A549 (cell line): ENCODE measurements at regions not wholly inside any gene's neighbourhood (a gene's known extent, or its start where the extent isn't known, plus 50 kb on each side); places are given as distances from the start of the nearest gene placed in this dataset.

ENCODE experiments used
- CTCF ChIP-seq: fragments of >200 bp; sonication (Bioruptor Twin); formaldehyde crosslinking; IDR thresholded peaks from 3 replicates; pipeline ENCODE4 v1.5.1; 2016
- HDAC2 ChIP-seq: fragments of 200-600 bp; sonication (generic); IDR thresholded peaks from 2 replicates; pipeline ENCODE4 v1.6.1; 2016
- KDM1A ChIP-seq: fragments of 200-600 bp; sonication (generic); IDR thresholded peaks from 2 replicates; pipeline ENCODE4 v1.6.1; 2016; ENCODE audit warnings: low read depth, mild to moderate bottlenecking
- POLR2A ChIP-seq: IDR thresholded peaks from 2 replicates; pipeline ENCODE4 v1.6.1; 2012; ENCODE audit warnings: mild to moderate bottlenecking, low read length
- REST ChIP-seq: fragments of 200-600 bp; sonication (generic); IDR thresholded peaks from 2 replicates; pipeline ENCODE4 v1.6.1; 2016; ENCODE audit warnings: antibody characterized with exemption, mild to moderate bottlenecking, moderate library complexity
- RFX5 ChIP-seq: fragments of 450-650 bp; IDR thresholded peaks from 2 replicates; pipeline ENCODE4 v1.7.1; 2014; ENCODE audit warnings: antibody characterized with exemption, mild to moderate bottlenecking, moderate library complexity
- SMC3 ChIP-seq: fragments of >200 bp; sonication (Bioruptor Twin); formaldehyde crosslinking; IDR thresholded peaks from 3 replicates; pipeline ENCODE4 v1.6.1; 2018; ENCODE audit warnings: inconsistent platforms
- TP53 ChIP-seq: fragments of 250-450 bp; sonication (Bioruptor Pico); IDR thresholded peaks from 2 replicates; pipeline ENCODE4 v1.5.0; 2021; ENCODE audit warnings: mild to moderate bottlenecking, moderate library complexity
- USF2 ChIP-seq: fragments of 450-650 bp; IDR thresholded peaks from 2 replicates; pipeline ENCODE4 v1.6.1; 2014; ENCODE audit warnings: antibody characterized with exemption

- TF ChIP-seq USF2 (no peak), POLR2A (no peak), HDAC2 (no peak), TP53 (CRISPR knock-in tag) (no peak), REST (no peak), CTCF (no peak), SMC3 (no peak), RFX5 (no peak), KDM1A (no peak)
Measured at GRCh38 chr6:140018588-140018987, 644.1 kb upstream of the CITED2 start.
